RCC 7860 (cell line): ENCODE measurements at regions not wholly inside any gene's neighbourhood (a gene's known extent, or its start where the extent isn't known, plus 50 kb on each side); places are given as distances from the start of the nearest gene placed in this dataset.

Experiments used
- DNase-seq: peaks from one replicate; pipeline ENCODE4 v3.0.0-alpha.2; 2015; ENCODE audit warnings: low spot score
- FAIRE-seq: peaks from 2 replicates; lab custom pipeline; 2012; peaks lifted over from hg19 to GRCh38; lab: Jason Lieb, UNC

DNA sequence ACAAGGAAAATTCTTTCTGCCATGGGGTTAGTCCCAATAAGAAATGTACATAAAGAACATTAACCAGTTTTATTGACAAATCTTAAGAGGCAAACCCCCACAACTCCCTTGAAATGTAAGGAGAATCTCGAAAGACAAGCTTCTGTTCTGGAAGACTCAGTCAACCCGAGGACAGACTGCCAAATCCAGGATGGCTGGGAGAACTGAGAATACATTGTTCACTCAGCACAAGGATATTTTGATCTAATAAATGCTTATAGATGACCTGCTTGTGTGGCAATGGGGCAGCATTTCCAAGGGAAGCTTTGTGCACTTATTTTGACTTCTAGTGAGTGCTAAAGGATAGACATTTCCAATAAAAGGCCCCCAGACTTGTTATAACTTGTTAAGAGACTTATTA is 280.4 kb downstream of the DHX15 start:
- FAIRE-seq (no peak), DNase-seq (no peak)

DNA sequence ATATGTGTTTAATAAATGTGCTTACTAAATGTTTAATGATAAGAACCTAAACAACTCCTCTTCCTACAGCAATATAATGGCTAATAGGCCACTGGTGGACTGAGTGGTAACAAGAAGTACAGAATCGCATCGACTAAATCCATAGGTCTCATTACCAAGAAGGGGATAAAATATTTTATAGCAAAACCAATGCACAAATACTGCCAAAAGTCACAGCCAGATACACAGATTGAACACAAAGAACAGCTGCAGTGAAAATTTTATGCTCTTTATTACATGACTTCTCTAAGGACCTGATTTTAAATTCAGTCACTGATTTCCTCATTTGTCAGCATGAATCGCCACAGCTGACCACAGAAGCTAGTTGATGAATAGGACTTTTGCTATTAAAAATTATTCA is 285.4 kb downstream of the DHX15 start:
- no peak for DNase-seq
- FAIRE-seq, result no peak

GRCh38 chr4:24287096-24287495 is 297.3 kb downstream of the DHX15 start:
- FAIRE-seq (no peak), DNase-seq (no peak)

GRCh38 chr4:24285759-24286158 is 298.6 kb downstream of the DHX15 start:
- FAIRE-seq, result no peak
- no peak for DNase-seq

- DNase-seq, result no peak
- FAIRE-seq, result no peak
These were observed 301.9 kb downstream of the DHX15 start for GRCh38 chr4:24282446-24282845.

DNA sequence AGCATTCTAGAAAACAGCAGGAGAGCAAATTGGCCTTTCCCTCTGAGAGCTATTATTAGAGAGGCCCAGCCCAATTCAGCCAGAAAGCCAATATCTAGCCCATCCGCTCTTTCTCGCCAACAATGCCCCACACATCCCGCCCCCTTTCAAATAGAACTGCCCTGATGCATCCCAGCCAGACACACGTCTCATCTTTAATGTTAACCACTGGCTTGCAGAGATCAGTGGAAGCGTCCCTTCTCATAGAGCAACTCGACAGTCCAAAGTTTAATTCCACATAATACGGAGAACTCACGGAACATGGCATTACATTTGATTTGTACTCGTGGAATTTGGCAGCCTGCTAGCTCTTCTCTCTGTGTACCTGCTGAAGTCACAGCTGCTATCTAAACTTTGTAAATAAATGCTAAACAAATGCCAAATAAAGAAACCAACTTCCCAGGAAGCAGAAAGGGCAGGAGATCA is 304.4 kb downstream of the DHX15 start:
- FAIRE-seq (no peak), DNase-seq (no peak)

GRCh38 chr4:24279469-24279868 is 304.9 kb downstream of the DHX15 start:
- DNase-seq (no peak), FAIRE-seq (no peak)

- FAIRE-seq, result no peak
- no peak for DNase-seq
These were observed 305.7 kb downstream of the DHX15 start for GRCh38 chr4:24278693-24279092.

GRCh38 chr4:24274381-24274941 is 309.9 kb downstream of the DHX15 start:
- FAIRE-seq (no peak), DNase-seq (no peak)

DNA sequence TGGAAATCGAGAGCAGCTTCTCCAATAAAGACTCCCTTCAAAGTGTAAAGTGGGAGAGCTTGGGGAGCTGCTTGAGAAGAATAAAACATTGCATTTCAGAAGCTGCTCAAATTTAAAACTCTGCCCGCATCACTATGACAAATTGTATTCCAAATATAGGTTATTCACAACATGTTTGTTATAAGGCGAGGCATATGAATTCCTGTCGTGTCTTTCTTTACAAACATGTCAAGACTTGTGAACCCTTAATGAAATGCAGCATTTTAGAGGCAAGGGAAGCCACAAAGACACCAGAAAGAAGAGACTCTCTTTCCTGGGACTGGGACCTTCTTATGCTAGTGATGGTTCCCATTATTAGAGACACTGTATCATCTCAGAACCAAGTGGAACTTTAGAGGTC is 311.2 kb downstream of the DHX15 start:
- FAIRE-seq (no peak), DNase-seq (no peak)

- FAIRE-seq, result no peak
- no peak for DNase-seq
These were observed 317.2 kb downstream of the DHX15 start for GRCh38 chr4:24266951-24267722.

GRCh38 chr4:24265989-24266388 is 318.4 kb downstream of the DHX15 start:
- DNase-seq, result no peak
- no peak for FAIRE-seq

GRCh38 chr4:24262616-24263015 is 321.7 kb downstream of the DHX15 start:
- no peak for DNase-seq

GRCh38 chr4:24262084-24262483 is 322.3 kb downstream of the DHX15 start:
- DNase-seq, result no peak
- no peak for FAIRE-seq

More at GRCh38 chr4:24262616-24263015, 321.7 kb downstream of the DHX15 start:
- FAIRE-seq, result no peak

DNA sequence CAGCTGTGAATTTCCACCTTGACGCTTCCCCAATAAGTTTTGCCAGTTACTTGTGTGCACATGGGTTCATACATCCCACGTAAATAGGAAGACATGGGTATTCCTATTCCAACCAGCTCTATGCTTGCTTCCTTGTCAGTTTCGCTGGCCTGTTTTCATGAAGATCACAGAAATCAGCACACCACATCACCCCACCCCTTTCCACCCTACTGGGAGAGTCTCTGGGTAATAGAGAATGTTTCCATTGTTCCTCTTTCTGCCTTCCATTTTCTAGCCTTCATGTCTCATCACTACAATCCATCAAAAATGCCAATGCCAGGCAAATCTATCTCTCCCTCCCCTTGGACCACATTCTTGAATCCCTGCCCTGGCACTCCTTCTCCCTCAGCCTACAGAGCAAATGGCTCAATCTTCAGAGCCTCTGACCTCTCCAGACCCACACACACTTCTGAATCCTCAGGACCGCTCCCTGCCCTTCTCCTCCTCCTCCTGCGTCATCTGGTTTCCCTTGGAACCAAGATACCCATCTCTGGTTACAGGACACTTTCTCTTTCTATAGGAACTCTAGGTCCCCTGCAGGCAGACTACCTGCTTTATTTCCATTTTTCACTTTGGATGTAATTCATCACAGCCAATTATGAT is 323.3 kb downstream of the DHX15 start:
- FAIRE-seq, result no peak
- DNase-seq, result no peak

- no peak for DNase-seq
- no peak for FAIRE-seq
These were observed 324.1 kb downstream of the DHX15 start for GRCh38 chr4:24260133-24260715.

DNA sequence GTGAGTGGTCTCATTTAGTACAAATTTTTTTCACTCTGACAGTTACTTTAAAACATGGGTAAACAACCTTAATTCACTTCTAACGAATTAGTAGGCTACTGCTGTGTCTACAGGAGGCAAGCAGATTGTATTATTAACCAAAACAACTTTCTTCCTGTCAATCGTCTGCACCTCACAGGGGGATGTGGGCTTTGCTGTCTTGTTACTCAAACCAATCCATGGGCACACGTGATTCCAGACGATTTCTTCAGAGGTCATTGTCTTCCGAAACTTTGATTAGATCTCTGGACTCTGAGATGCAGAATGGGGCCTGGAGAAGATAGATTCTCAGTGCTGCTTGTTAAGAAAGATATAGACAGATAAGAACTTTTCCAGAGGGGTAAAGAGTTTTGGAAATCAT is 327.8 kb downstream of the DHX15 start:
- no peak for DNase-seq
- no peak for FAIRE-seq

- no peak for DNase-seq
- no peak for FAIRE-seq
These were observed 328.3 kb downstream of the DHX15 start for GRCh38 chr4:24256066-24256465.

DNA sequence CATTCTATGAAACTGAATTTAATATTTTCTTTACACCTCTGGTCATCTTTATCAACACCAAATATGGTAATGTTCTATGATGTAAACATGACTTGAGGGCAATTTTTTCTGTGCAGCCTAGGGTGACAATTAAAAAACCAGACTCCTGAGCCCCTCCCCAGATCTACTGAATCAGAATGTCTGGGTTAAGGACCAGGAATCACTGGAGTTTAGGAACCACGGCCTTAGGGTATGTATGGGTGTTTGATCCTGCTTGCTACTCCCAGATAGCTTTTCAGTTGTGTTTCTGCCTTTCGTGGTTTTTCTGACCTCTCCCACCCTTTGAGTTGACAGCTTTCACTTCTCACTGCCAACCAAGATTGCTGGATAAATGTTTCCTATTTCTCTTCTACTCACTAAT is 332.2 kb downstream of the DHX15 start:
- no peak for DNase-seq

GRCh38 chr4:24251589-24251988 is 332.8 kb downstream of the DHX15 start:
- DNase-seq (no peak), FAIRE-seq (no peak)

More for the DNA sequence above, 332.2 kb downstream of the DHX15 start:
- FAIRE-seq, result no peak

DNA sequence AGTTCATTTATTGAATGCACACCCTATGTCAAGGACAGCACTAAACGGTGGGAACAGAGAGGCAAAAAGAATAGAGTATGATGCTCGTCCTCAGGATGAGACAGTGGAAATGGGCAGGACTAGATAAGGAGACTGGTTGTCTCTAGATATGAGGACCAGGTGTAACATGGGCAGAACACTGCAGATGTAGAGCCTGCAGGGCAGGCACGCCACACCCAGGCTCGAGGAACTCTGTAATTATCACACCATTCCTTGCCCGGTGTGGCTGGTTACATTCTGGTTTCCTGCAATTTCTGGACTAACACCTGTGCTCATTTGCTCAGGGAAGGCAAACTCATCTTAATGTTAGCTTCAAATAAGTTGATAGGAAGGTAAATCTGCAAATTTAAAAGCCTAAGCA is 334.4 kb downstream of the DHX15 start:
- no peak for DNase-seq
- no peak for FAIRE-seq
